ENCODE measurements at regions not wholly inside any gene's neighbourhood (a gene's known extent, or its start where the extent isn't known, plus 50 kb on each side); places are given as distances from the start of the nearest gene placed in this dataset.

DNA sequence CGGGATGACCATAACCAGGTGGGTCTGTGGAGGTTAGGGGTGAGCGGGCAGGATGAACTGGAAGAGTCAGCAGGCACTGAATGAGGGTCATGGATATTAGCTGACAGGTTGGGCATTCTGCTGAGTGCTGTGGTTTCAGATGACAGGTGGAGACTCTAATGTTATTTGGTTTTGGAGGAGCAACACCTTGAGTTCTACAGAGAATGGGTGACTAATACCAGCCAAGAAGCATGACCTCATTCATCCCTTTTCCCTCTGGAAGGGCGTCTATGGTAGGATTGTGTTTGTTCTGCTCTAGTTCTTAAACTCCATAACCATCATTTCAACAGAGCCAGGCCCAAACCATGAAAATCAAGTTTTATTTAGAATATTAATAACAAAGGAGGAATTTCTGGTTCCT, 550.7 kb upstream of the LMCD1 start:
- no peak for TF ChIP-seq CTCF (IDR thresholded peaks at IDR 0.05; ENCODE audit: low read depth, low read length, poor library complexity, severe bottlenecking)
- no peak for TF ChIP-seq EZH2phosphoT487 (IDR thresholded peaks at IDR 0.05; ENCODE audit: borderline replicate concordance, low read length)

Measured in DOHH2 (cell line).